Ascending aorta (tissue), 2 donors: ENCODE measurements at regions not wholly inside any gene's neighbourhood (a gene's known extent, or its start where the extent isn't known, plus 50 kb on each side); places are given as distances from the start of the nearest gene placed in this dataset.

Experiments used
- DNase-seq, 2 donors: peaks; one replicate each; pipeline ENCODE4 v3.0.0-alpha.2; 2019; ENCODE audit warnings: low spot score in 2 of 2
- H3K27ac ChIP-seq, 2 donors: fragments of 200-600 bp; sonication (generic); one replicate each; pipeline ENCODE4 v1.5.1; 2016 to 2017; ENCODE audit warnings: mild to moderate bottlenecking in 1 of 2
- H3K27me3 ChIP-seq: fragments of 200-600 bp; sonication (generic); one replicate; pipeline ENCODE4 v1.5.1; 2017
- H3K36me3 ChIP-seq, 2 donors: fragments of 200-600 bp; sonication (generic); one replicate each; pipeline ENCODE4 v1.5.1; 2016
- H3K4me1 ChIP-seq, 2 donors: fragments of 200-600 bp; sonication (generic); one replicate each; pipeline ENCODE4 v1.5.1; 2016 to 2017; ENCODE audit warnings: mild to moderate bottlenecking in 1 of 2
- H3K4me3 ChIP-seq, 2 donors: fragments of 200-600 bp; sonication (generic); one replicate each; pipeline ENCODE4 v1.5.1; 2016 to 2017; ENCODE audit warnings: mild to moderate bottlenecking in 1 of 2
- H3K9me3 ChIP-seq, 2 donors: fragments of 200-600 bp; sonication (generic); one replicate each; pipeline ENCODE4 v1.5.1; 2016
- CTCF ChIP-seq, 3 experiments: fragments of 200-600 bp in 2 of 3; fragments of 450-650 bp in 1 of 3; sonication (generic) in 2 of 3; IDR thresholded peaks; one replicate each; pipeline ENCODE4 v1.5.1; 2016 to 2019; ENCODE audit warnings: antibody characterized with exemption in 3 of 3, mild to moderate bottlenecking in 1 of 3, moderate library complexity in 1 of 3
- intact Hi-C: fragments of 100-400 bp; cut with DNase I; formaldehyde crosslinking; loops from one replicate; pipeline ENCODE4 v1.15.1; 2023

GRCh38 chr7:41203542-41203941 lies 499.3 kb downstream of the INHBA start:
- Histone ChIP-seq H3K36me3 (no peaks in the 10 kb centered on the region), H3K9me3 (no peaks in the 10 kb centered on the region), H3K4me3 (no peak overlapping the region), H3K27me3 (no peaks in the 10 kb centered on the region), H3K27ac (no peak overlapping the region), H3K4me1 (no peaks in the 10 kb centered on the region)
- no peak for DNase-seq
- intact Hi-C loops = no loop called here
- TF ChIP-seq CTCF (IDR thresholded peaks at IDR 0.05) = no peak

GRCh38 chr7:41201021-41201420 lies 501.9 kb downstream of the INHBA start:
- Histone ChIP-seq H3K9me3 (no peaks in the 10 kb centered on the region), H3K4me1 (no peaks in the 10 kb centered on the region), H3K27ac (no peak overlapping the region), H3K36me3 (no peaks in the 10 kb centered on the region), H3K27me3 (no peaks in the 10 kb centered on the region), H3K4me3 (no peak overlapping the region)
- no peak for DNase-seq
- intact Hi-C loops = no loop called here
- TF ChIP-seq CTCF (IDR thresholded peaks at IDR 0.05) = no peak

- no peak for TF ChIP-seq CTCF (IDR thresholded peaks at IDR 0.05)
- no peaks in the 10 kb centered on the region for H3K9me3 ChIP-seq
- intact Hi-C loops = no loop called here
- no peaks in the 10 kb centered on the region for H3K4me1 ChIP-seq
- no peaks in the 10 kb centered on the region for H3K27me3 ChIP-seq
- H3K4me3 ChIP-seq = no peak overlapping the region
- no peak overlapping the region for H3K27ac ChIP-seq
- H3K36me3 ChIP-seq = no peaks in the 10 kb centered on the region
- DNase-seq = no peak
These were observed 503.8 kb downstream of the INHBA start for GRCh38 chr7:41199136-41199535.

- Histone ChIP-seq H3K36me3 (no peaks in the 10 kb centered on the region), H3K9me3 (no peaks in the 10 kb centered on the region), H3K4me3 (no peak overlapping the region), H3K27me3 (no peaks in the 10 kb centered on the region), H3K27ac (no peak overlapping the region), H3K4me1 (no peaks in the 10 kb centered on the region)
- TF ChIP-seq CTCF (IDR thresholded peaks at IDR 0.05) = no peak
- intact Hi-C loops = no loop called here
- no peak for DNase-seq
These were observed 504.4 kb downstream of the INHBA start for GRCh38 chr7:41198502-41198901.

GRCh38 chr7:41197769-41198168 lies 505.1 kb downstream of the INHBA start:
- Histone ChIP-seq H3K4me3 (no peak overlapping the region), H3K27me3 (no peaks in the 10 kb centered on the region), H3K9me3 (no peaks in the 10 kb centered on the region), H3K36me3 (no peaks in the 10 kb centered on the region), H3K27ac (no peak overlapping the region), H3K4me1 (no peaks in the 10 kb centered on the region)
- no peak for TF ChIP-seq CTCF (IDR thresholded peaks at IDR 0.05)
- DNase-seq = no peak
- intact Hi-C loops = no loop called here

GRCh38 chr7:41193738-41194282 lies 509.1 kb downstream of the INHBA start:
- intact Hi-C loops = no loop called here
- TF ChIP-seq CTCF (IDR thresholded peaks at IDR 0.05) = no peak

More at GRCh38 chr7:41193738-41194282, 509.1 kb downstream of the INHBA start:
- no peaks in the 10 kb centered on the region for H3K27me3 ChIP-seq
- H3K4me3 ChIP-seq = no peak overlapping the region
- no peak for DNase-seq
- no peaks in the 10 kb centered on the region for H3K9me3 ChIP-seq
- no peak overlapping the region for H3K27ac ChIP-seq
- H3K4me1 ChIP-seq = peaks cover 0 to 4% of the 10 kb centered on the region in 2 donors
- H3K36me3 ChIP-seq = no peaks in the 10 kb centered on the region
